ENCODE measurements at regions not wholly inside any gene's neighbourhood (a gene's known extent, or its start where the extent isn't known, plus 50 kb on each side); places are given as distances from the start of the nearest gene placed in this dataset.

DNA sequence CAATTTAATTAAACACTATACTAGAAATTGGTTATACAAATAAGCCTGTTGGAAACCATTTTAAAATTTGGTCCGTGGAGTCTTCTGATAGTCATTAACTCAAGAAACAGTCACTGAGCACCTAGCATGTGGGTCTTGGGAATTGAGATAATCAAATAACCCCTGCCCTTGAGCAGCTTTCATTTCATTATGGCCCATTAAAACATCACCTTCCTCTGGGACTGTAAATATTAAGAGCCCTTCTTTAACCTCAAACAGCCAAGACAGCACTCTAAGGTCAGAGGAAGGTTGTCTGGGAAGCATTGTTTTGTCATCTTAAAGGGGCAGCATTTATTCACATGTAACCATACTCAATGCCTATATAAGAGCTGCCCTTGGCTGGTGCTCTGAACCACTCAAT is 610.3 kb upstream of the USP24 start:
- Histone ChIP-seq H3K23ac (ENCODE audit: insufficient read length, low read depth, low read length) (no peak overlapping the region), H2BK15ac (ENCODE audit: low read depth, low read length) (no peak overlapping the region), H3K9me3 (ENCODE audit: control insufficient read depth, low read depth, low read length) (no peaks in the 10 kb centered on the region), H3K79me2 (ENCODE audit: insufficient read depth, low read length) (no peaks in the 10 kb centered on the region), H3K56ac (ENCODE audit: insufficient read length, low read depth, low read length) (no peak overlapping the region), H2AK5ac (ENCODE audit: insufficient read length, low read length) (no peak overlapping the region), H3K4me1 (ENCODE audit: insufficient read depth, low read length) (no peaks in the 10 kb centered on the region), H2BK5ac (ENCODE audit: insufficient read length, low read length) (no peak overlapping the region), H2BK120ac (ENCODE audit: low read depth, low read length, poor library complexity, severe bottlenecking) (no peak overlapping the region), H3T11ph (ENCODE audit: low read length) (no peak overlapping the region), H3K9ac (ENCODE audit: extremely low read depth, insufficient read length, low read length) (no peak overlapping the region), H3K18ac (ENCODE audit: insufficient read length, low read depth, low read length) (no peak overlapping the region), H3K27me3 (ENCODE audit: insufficient read depth, low read length) (no peaks in the 10 kb centered on the region), H3K14ac (ENCODE audit: insufficient read depth, low read length) (no peak overlapping the region), H4K5ac (ENCODE audit: insufficient read length, low read depth, low read length) (no peak overlapping the region), H2BK12ac (ENCODE audit: insufficient read length, low read depth, low read length) (no peak overlapping the region), H3K23me2 (ENCODE audit: insufficient read length, low read depth, low read length, poor library complexity, severe bottlenecking) (no peaks in the 10 kb centered on the region), H4K8ac (replicated peaks; ENCODE audit: insufficient read length, low read depth, low read length) (no peak overlapping the region), H4K91ac (ENCODE audit: insufficient read length, low read depth, low read length) (no peak overlapping the region), H2AFZ (ENCODE audit: low read length) (no peak overlapping the region), H3K27ac (ENCODE audit: insufficient read length, low read depth, low read length) (no peak overlapping the region), H4K20me1 (ENCODE audit: control insufficient read depth, insufficient read depth, insufficient read length) (no peaks in the 10 kb centered on the region), H3K4ac (ENCODE audit: low read depth, low read length) (no peak overlapping the region), H3K79me1 (ENCODE audit: insufficient read depth, low read depth, low read length, poor library complexity, severe bottlenecking) (no peaks in the 10 kb centered on the region), H3K4me2 (ENCODE audit: insufficient read depth, insufficient read length, low read length) (no peak overlapping the region), H2BK20ac (ENCODE audit: low read depth, low read length, poor library complexity, severe bottlenecking) (no peak overlapping the region)
- no CpG with 5 or more reads among the region's 1 CpG for WGBS (ENCODE audit: extremely low coverage, insufficient read length, low lambda C conversion rate)
- H3K9me3 Mint-ChIP-seq, result no peaks in the 10 kb centered on the region
- H3K27me3 Mint-ChIP-seq (ENCODE audit: low read depth), result peaks cover 2% of the 10 kb centered on the region; the same call in 1 of the 2 replicates
- H3K36me3 Mint-ChIP-seq (ENCODE audit: insufficient read depth in 1 of 3, low read depth in 3 of 3), result no peaks in the 10 kb centered on the region; a peak in 1 of 7 replicates
- no peak overlapping the region for H3K4me3 Mint-ChIP-seq
- no peaks in the 10 kb centered on the region; a peak in 1 of 4 replicates for H3K4me1 Mint-ChIP-seq
- DNase-seq, result no peak
- H3K27ac Mint-ChIP-seq, result no peak overlapping the region
- no peak for TF ChIP-seq CTCF (conservative IDR thresholded peaks at IDR 0.05)

All from H9 (cell line).